ENCODE measurements at regions not wholly inside any gene's neighbourhood (a gene's known extent, or its start where the extent isn't known, plus 50 kb on each side); places are given as distances from the start of the nearest gene placed in this dataset.

GRCh38 chr6:156448579-156448978, 328.6 kb upstream of the ARID1B start:
- TF ChIP-seq POLR2AphosphoS5 (IDR thresholded peaks at IDR 0.05; ENCODE audit: borderline replicate concordance, low read depth, low read length) (no peak), EZH2 (IDR thresholded peaks at IDR 0.05) (no peak), FOXP2 (optimal IDR thresholded peaks at IDR 0.05; ENCODE audit: control extremely low read depth, extremely low read length, insufficient read depth) (no peak)

All from SK-N-MC (cell line).